GM21786 (cell line): ENCODE measurements at regions not wholly inside any gene's neighbourhood (a gene's known extent, or its start where the extent isn't known, plus 50 kb on each side); places are given as distances from the start of the nearest gene placed in this dataset.

ENCODE experiments used
- ATAC-seq: cut with Tn5 transposase; IDR thresholded peaks from one replicate; pipeline ENCODE4 v1.9.1; 2021; ENCODE audit not compliant: unreplicated experiment

GRCh38 chr13:80591976-80592740 is 251.2 kb upstream of the SPRY2 start:
- no peak for ATAC-seq

- ATAC-seq, result no peak
These were observed 249.6 kb upstream of the SPRY2 start for GRCh38 chr13:80590551-80590950.

GRCh38 chr13:80586356-80586755 is 245.4 kb upstream of the SPRY2 start:
- ATAC-seq, result no peak

GRCh38 chr13:80585531-80585930 is 244.6 kb upstream of the SPRY2 start:
- no peak for ATAC-seq

- no peak for ATAC-seq
These were observed 243.9 kb upstream of the SPRY2 start for GRCh38 chr13:80584785-80585184.

DNA sequence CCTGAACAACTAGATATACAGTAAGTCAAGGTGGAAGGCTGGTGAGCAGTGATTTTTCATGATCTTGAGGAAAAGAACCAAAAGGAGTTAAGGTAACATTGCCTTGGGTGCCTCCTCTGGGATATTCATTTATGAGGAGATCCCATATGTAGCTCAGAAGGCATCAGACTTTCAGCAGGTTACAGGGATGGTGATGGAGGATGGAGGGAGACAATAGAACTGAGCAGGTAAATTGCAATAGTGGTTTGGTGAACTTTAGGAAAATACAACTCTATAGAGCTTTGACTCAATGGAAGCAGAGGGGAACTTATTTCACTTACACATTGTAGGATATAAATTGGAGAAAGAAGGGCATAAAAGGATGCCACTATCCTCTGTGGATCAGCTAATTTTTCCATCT is 243.4 kb upstream of the SPRY2 start:
- ATAC-seq, result no peak

DNA sequence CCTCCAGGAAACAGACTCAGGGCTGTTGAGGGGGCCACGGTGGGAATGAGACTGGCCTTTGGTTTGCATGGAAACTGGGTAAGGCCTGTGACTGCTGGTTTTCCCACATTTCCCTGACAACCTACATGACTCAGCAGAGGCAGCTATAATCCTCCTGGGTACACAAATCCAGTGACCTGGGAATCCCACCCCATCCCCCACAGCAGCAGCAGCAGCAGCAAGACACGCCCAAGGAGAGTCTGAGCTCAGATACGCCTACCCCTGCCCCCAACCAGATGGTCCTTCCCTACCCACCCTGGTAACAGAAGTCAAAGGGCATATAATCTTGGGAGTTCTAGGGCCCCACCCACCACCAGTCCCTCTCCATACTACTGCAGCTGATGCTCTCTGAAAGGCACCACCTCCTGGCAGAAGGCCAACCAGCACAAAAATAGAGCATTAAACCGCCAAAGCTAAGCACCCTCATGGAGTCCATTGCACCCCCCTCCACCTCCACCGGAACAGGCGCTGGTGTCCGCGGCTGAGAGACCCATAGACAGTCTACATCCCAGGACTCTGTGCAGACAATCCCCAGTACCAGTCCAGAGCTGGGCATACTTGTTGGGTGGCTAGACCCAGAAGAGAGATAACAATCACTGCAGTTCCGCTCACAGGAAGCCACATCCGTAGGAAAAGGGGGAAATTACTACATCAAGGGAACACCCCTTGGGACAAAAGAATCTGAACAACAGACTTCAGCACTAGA is 237.2 kb upstream of the SPRY2 start:
- ATAC-seq, result no peak

- no peak for ATAC-seq
These were observed 236.4 kb upstream of the SPRY2 start for GRCh38 chr13:80577285-80577684.

- ATAC-seq, result no peak
These were observed 233.4 kb upstream of the SPRY2 start for GRCh38 chr13:80574113-80574850.

- no peak for ATAC-seq
These were observed 232.0 kb upstream of the SPRY2 start for GRCh38 chr13:80572923-80573316.

DNA sequence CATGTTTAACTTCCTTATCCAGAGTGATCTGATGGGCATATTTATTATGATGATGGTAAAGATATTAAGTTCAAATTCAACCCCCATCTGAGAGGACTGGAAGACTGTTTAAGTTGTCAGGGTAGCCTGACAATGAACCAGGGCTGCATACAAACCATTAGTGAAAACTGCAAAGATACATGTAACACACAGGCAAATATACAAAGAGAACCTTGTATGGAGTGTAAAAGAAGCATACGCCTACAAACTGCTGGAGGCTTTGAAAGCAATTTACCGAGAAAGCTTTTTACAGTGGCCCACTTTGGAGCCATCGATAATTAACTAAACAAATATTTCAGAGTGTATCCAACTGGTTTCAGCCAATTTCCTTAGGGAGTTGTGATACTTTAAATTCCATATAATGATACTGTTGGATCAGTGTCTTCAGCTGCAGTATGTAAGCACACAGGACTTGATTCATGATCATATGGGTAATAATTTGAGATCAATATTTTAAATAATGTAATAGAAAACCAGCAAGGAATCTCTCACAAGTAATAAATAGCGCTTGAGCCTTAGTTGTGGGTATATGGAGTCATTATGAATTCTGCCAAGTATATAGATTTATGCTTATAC is 231.5 kb upstream of the SPRY2 start:
- no peak for ATAC-seq

GRCh38 chr13:80571346-80572307 is 230.7 kb upstream of the SPRY2 start:
- no peak for ATAC-seq

- ATAC-seq, result no peak
These were observed 222.5 kb upstream of the SPRY2 start for GRCh38 chr13:80563439-80563838.

DNA sequence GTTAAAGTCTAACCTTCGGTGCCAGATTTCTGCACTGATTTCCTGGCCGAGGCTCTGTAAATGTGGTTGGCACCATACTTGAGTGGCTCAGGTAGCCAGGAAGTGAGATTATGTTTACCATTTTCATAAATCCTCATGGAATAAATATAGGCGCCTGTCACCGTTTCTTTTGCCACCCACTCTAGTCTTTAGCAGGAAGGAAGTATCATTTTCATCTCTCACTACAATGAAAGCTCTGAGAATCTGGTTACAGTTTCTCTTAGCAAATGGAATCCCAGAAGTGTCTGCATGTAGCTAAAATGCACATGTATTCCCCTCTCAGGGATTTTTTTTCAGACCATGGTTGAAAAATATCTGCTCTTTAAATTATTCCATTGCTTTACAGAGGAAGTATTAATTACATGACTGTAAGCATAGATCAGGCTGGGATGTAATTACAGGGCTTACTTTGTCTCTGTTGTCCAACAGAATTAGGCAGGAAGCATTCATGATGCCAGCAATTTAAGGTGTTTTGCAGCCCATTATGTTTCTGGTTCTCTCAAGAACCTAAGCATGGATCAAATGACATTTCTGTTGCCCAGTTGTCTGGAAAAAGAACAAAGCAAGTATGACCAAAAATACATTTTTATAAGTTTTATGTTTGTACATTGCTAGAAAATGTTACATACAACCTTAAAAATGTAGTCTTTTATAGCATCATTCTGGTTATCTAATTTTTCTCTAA is 221.7 kb upstream of the SPRY2 start:
- ATAC-seq, result no peak

DNA sequence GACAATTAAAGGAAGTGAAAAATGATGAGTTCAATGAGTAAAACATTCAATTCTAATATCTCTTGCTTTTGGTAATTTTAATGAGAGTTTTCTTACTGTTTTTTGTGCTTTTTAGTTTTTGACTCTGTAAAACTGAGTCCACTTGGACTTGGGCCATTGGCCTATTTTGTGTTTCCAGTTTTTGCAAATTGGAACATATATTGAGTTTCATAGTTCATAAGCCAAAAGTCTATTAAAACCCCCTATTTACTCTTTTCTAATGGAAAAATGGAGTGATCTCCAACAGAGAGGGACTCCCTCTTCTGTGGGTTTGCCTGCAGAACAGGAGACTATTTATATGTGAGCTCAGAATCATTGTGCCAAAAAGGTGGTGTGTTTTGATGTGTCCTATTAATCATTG is 219.7 kb upstream of the SPRY2 start:
- ATAC-seq, result no peak

- ATAC-seq, result no peak
These were observed 219.0 kb upstream of the SPRY2 start for GRCh38 chr13:80559944-80560343.

DNA sequence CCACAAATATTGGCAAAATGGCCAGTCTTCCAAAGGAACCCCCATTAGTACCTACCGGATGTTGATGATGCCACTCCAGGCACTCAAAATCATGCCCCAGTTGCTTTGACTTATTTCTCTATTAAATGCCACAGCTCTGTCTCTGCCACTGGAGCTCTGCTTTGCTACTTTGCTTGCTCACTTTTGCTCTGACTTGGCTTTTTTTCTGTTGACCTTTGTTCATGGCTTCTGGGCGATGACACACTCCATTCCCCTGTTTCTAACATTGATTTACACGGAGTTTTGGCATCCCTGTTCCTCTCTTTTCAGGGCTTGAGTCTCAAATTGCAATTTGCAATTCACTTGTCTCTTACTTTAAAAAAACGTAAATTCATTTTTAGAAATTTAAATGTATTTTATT is 217.1 kb upstream of the SPRY2 start:
- no peak for ATAC-seq

DNA sequence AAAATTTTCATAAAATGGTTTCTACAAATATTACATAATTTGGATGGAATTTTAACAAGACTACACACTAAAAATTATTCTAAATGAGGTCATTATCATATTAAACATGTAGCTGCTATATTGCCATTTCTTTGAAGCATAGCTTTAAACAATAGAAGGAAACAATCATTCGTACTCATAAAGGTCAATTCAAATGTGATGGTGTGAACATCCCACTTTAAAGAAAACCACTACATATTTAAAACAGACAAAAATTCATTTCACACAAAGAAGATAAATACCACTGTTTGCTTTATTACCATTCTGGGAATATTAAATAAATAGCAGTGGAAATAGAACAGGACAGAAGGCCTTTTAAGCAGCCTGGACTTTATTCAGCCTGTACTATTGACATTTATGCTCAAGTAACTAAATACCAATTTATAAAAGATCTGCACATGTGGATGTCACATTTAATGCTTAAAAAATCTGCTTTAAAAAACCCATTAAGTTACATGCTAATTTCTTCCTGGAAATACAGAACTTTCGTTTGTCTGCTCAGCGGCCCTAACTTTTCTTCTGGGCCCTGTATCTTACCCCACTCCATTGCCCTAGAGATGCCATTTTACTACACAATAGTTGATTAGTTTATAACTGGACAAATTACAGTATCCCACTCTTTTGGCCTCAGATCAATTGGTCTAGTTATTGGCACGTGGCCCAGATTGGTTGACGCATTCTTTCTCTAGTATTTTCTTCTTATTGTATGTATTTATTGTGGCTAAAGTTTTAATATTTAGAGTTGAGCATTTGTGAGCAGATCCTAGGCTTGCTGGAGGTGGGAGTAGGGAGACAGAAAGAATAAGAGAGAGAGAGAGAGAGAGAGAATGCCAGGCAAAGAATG is 215.1 kb upstream of the SPRY2 start:
- ATAC-seq, result no peak
